H9 (cell line): ENCODE measurements at regions not wholly inside any gene's neighbourhood (a gene's known extent, or its start where the extent isn't known, plus 50 kb on each side); places are given as distances from the start of the nearest gene placed in this dataset.

Source experiments
- DNase-seq: peaks from one replicate; pipeline ENCODE4 v3.0.0-alpha.2; 2017
- H2AFZ ChIP-seq: one replicate; pipeline ENCODE4 v1.6.1; 2013; ENCODE audit warnings: mild to moderate bottlenecking, low read length, control low read depth, moderate library complexity
- H2AK5ac ChIP-seq: 2 replicates; pipeline ENCODE4 v1.6.1; 2013; ENCODE audit warnings: low read length, control low read depth, mixed read lengths; ENCODE audit not compliant: insufficient read length
- H2BK120ac ChIP-seq: one replicate; pipeline ENCODE4 v1.6.1; 2013; ENCODE audit warnings: low read depth, mild to moderate bottlenecking, low read length, control low read depth, inconsistent platforms; ENCODE audit not compliant: poor library complexity, severe bottlenecking
- H2BK12ac ChIP-seq: 2 replicates; pipeline ENCODE4 v1.6.1; 2013; ENCODE audit warnings: low read length, control low read depth, mixed read lengths, low read depth; ENCODE audit not compliant: insufficient read length
- H2BK15ac ChIP-seq: 2 replicates; pipeline ENCODE4 v1.6.1; 2013; ENCODE audit warnings: low read depth, low read length, control low read depth
- H2BK20ac ChIP-seq: one replicate; pipeline ENCODE4 v1.6.1; 2013; ENCODE audit warnings: low read depth, mild to moderate bottlenecking, low read length, control low read depth, inconsistent platforms; ENCODE audit not compliant: poor library complexity, severe bottlenecking
- H2BK5ac ChIP-seq: 2 replicates; pipeline ENCODE4 v1.6.1; 2013; ENCODE audit warnings: low read length, control low read depth, mixed read lengths; ENCODE audit not compliant: insufficient read length
- H3K14ac ChIP-seq: 2 replicates; pipeline ENCODE4 v1.6.1; 2013; ENCODE audit warnings: low read length, control low read depth; ENCODE audit not compliant: insufficient read depth
- H3K18ac ChIP-seq: 2 replicates; pipeline ENCODE4 v1.6.1; 2013; ENCODE audit warnings: low read depth, mild to moderate bottlenecking, mixed read lengths, low read length, control low read depth; ENCODE audit not compliant: insufficient read length
- H3K23ac ChIP-seq: 2 replicates; pipeline ENCODE4 v1.6.1; 2013; ENCODE audit warnings: low read length, control low read depth, mixed read lengths, low read depth; ENCODE audit not compliant: insufficient read length
- H3K23me2 ChIP-seq: 2 replicates; pipeline ENCODE4 v1.6.1; 2013; ENCODE audit warnings: low read depth, mild to moderate bottlenecking, mixed read lengths, low read length, control low read depth; ENCODE audit not compliant: insufficient read length, poor library complexity, severe bottlenecking
- H3K27ac ChIP-seq: 2 replicates; pipeline ENCODE4 v1.5.1; 2013; ENCODE audit warnings: low read length, control low read depth, mixed read lengths, low read depth; ENCODE audit not compliant: insufficient read length
- H3K27me3 ChIP-seq: 2 replicates; pipeline ENCODE4 v1.6.1; 2013; ENCODE audit warnings: low read length, control low read depth, inconsistent platforms; ENCODE audit not compliant: insufficient read depth
- H3K4ac ChIP-seq: 2 replicates; pipeline ENCODE4 v1.6.1; 2013; ENCODE audit warnings: low read depth, mild to moderate bottlenecking, control low read depth, inconsistent platforms, low read length, moderate library complexity
- H3K4me1 ChIP-seq: 2 replicates; pipeline ENCODE4 v1.6.1; 2013; ENCODE audit warnings: low read length, control low read depth, inconsistent platforms; ENCODE audit not compliant: insufficient read depth
- H3K4me2 ChIP-seq: 2 replicates; pipeline ENCODE4 v1.6.1; 2013; ENCODE audit warnings: low read length, control low read depth, mixed read lengths; ENCODE audit not compliant: insufficient read length, insufficient read depth
- H3K56ac ChIP-seq: 2 replicates; pipeline ENCODE4 v1.6.1; 2013; ENCODE audit warnings: low read depth, mild to moderate bottlenecking, mixed read lengths, low read length, control low read depth; ENCODE audit not compliant: insufficient read length
- H3K79me1 ChIP-seq: 2 replicates; pipeline ENCODE4 v1.6.1; 2013; ENCODE audit warnings: low read depth, mild to moderate bottlenecking, moderate library complexity, low read length, control low read depth, inconsistent platforms; ENCODE audit not compliant: insufficient read depth, poor library complexity, severe bottlenecking
- H3K79me2 ChIP-seq: 2 replicates; pipeline ENCODE4 v1.6.1; 2013; ENCODE audit warnings: low read length, control low read depth, inconsistent platforms; ENCODE audit not compliant: insufficient read depth
- H3K9ac ChIP-seq: 2 replicates; pipeline ENCODE4 v1.6.1; 2013; ENCODE audit warnings: low read length, control low read depth, mixed read lengths; ENCODE audit not compliant: insufficient read length; ENCODE audit errors: extremely low read depth
- H3K9me3 ChIP-seq: one replicate; pipeline ENCODE4 v1.6.1; 2013; ENCODE audit warnings: low read depth, low read length, inconsistent platforms; ENCODE audit not compliant: control insufficient read depth
- H3T11ph ChIP-seq: one replicate; pipeline ENCODE4 v1.6.1; 2013; ENCODE audit warnings: mild to moderate bottlenecking, low read length, control low read depth, inconsistent platforms
- H4K20me1 ChIP-seq: one replicate; pipeline ENCODE4 v1.6.1; 2013; ENCODE audit not compliant: control insufficient read depth, insufficient read length, insufficient read depth
- H4K5ac ChIP-seq: 2 replicates; pipeline ENCODE4 v1.6.1; 2013; ENCODE audit warnings: low read depth, mild to moderate bottlenecking, mixed read lengths, low read length, control low read depth; ENCODE audit not compliant: insufficient read length
- H4K8ac ChIP-seq: replicated peaks from 2 replicates; pipeline ENCODE4 v1.6.1; 2013; ENCODE audit warnings: low read length, control low read depth, mixed read lengths, low read depth; ENCODE audit not compliant: insufficient read length
- H4K91ac ChIP-seq: 2 replicates; pipeline ENCODE4 v1.6.1; 2013; ENCODE audit warnings: low read depth, mild to moderate bottlenecking, moderate library complexity, mixed read lengths, low read length, control low read depth; ENCODE audit not compliant: insufficient read length
- H3K27ac Mint-ChIP-seq, 3 experiments: 2 replicates in 2 of 3; 3 replicates in 1 of 3; pipeline ENCODE4 v1.8.0; 2020 to 2021; ENCODE audit warnings: mixed read lengths in 3 of 3, mild to moderate bottlenecking in 1 of 3, moderate library complexity in 1 of 3
- H3K27me3 Mint-ChIP-seq: 2 replicates; pipeline ENCODE4 v1.8.0; 2021; ENCODE audit warnings: low read depth, mild to moderate bottlenecking, moderate library complexity, mixed read lengths
- H3K36me3 Mint-ChIP-seq, 3 experiments: 2 replicates in 2 of 3; 3 replicates in 1 of 3; pipeline ENCODE4 v1.8.0; 2020 to 2021; ENCODE audit warnings: low read depth in 3 of 3, mixed read lengths in 3 of 3; ENCODE audit not compliant: insufficient read depth in 1 of 3
- H3K4me1 Mint-ChIP-seq, 2 experiments: 2 replicates each; pipeline ENCODE4 v1.8.0; 2020; ENCODE audit warnings: mixed read lengths in 2 of 2
- H3K4me3 Mint-ChIP-seq, 2 experiments: 2 replicates in 1 of 2; 3 replicates in 1 of 2; pipeline ENCODE4 v1.8.0; 2020 to 2021; ENCODE audit warnings: mild to moderate bottlenecking in 2 of 2, mixed read lengths in 2 of 2, moderate library complexity in 1 of 2
- H3K9me3 Mint-ChIP-seq, 2 experiments: 2 replicates in 1 of 2; 3 replicates in 1 of 2; pipeline ENCODE4 v1.8.0; 2020; ENCODE audit warnings: mild to moderate bottlenecking in 2 of 2, mixed read lengths in 2 of 2, moderate library complexity in 1 of 2
- CTCF ChIP-seq: fragments of 200-600 bp; sonication (generic); conservative IDR thresholded peaks from 3 replicates; pipeline ENCODE4 v1.8.0; 2021; ENCODE audit warnings: antibody characterized with exemption, mild to moderate bottlenecking
- WGBS: extraction: QIAGEN DNeasy Blood & Tissue Kit; methylation state at CpG from one replicate; pipeline ENCODE4 v1.1.7; 2013; ENCODE audit warnings: missing lambda C conversion rate, low lambda C conversion rate, mixed read lengths; ENCODE audit not compliant: insufficient read length; ENCODE audit errors: extremely low coverage; 5-methylcytosine and 5-hydroxymethylcytosine counted together

GRCh38 chr1:219533280-219533679, 79.6 kb downstream of the ZC3H11B start:
- Histone ChIP-seq H2BK120ac (no peak overlapping the region), H2BK5ac (no peak overlapping the region), H2BK20ac (no peak overlapping the region), H3K27me3 (no peaks in the 10 kb centered on the region), H2BK15ac (no peak overlapping the region), H4K20me1 (no peaks in the 10 kb centered on the region), H3K4ac (no peak overlapping the region), H2BK12ac (no peak overlapping the region), H3K79me2 (no peaks in the 10 kb centered on the region), H3K27ac (no peak overlapping the region), H3K9ac (no peak overlapping the region), H3K4me1 (no peaks in the 10 kb centered on the region), H2AK5ac (no peak overlapping the region), H4K91ac (no peak overlapping the region), H3K14ac (no peak overlapping the region), H3T11ph (no peak overlapping the region), H3K23ac (no peak overlapping the region), H3K9me3 (no peaks in the 10 kb centered on the region), H3K4me2 (no peak overlapping the region), H3K23me2 (no peaks in the 10 kb centered on the region), H3K18ac (no peak overlapping the region), H4K5ac (no peak overlapping the region), H3K56ac (no peak overlapping the region), H3K79me1 (no peaks in the 10 kb centered on the region), H2AFZ (no peak overlapping the region), H4K8ac (no peak overlapping the region)
- no peak for DNase-seq
- H3K36me3 Mint-ChIP-seq, result no peaks in the 10 kb centered on the region
- H3K27ac Mint-ChIP-seq, result no peak overlapping the region
- no CpG with 5 or more reads among the region's 1 CpG for WGBS
- no peaks in the 10 kb centered on the region for H3K27me3 Mint-ChIP-seq
- H3K4me3 Mint-ChIP-seq, result no peak overlapping the region
- H3K4me1 Mint-ChIP-seq, result peaks cover 12% of the 10 kb centered on the region in 2 experiments
- no peak for TF ChIP-seq CTCF
- no peaks in the 10 kb centered on the region; a peak in 1 of 5 replicates for H3K9me3 Mint-ChIP-seq
